Suppressor macrophage treated with lipopolysaccharide for 1 hour (primary cell): ENCODE measurements at regions not wholly inside any gene's neighbourhood (a gene's known extent, or its start where the extent isn't known, plus 50 kb on each side); places are given as distances from the start of the nearest gene placed in this dataset.

Source experiments
- DNase-seq, 3 donors: peaks; one replicate each; pipeline ENCODE4 v3.0.0-alpha.2; 2020 to 2022

- no peak for DNase-seq
Measured at GRCh38 chr2:211251016-211251415, 694.6 kb downstream of the CPS1 start.

- no peak for DNase-seq
Measured at GRCh38 chr2:211258646-211259335, 702.4 kb downstream of the CPS1 start.

- no peak for DNase-seq
Measured at GRCh38 chr2:211259831-211260476, 703.6 kb downstream of the CPS1 start.

- no peak for DNase-seq
Measured at GRCh38 chr2:211270257-211270656, 713.9 kb downstream of the CPS1 start.

- DNase-seq = no peak
Measured at GRCh38 chr2:211281430-211282073, 725.2 kb downstream of the CPS1 start.

DNA sequence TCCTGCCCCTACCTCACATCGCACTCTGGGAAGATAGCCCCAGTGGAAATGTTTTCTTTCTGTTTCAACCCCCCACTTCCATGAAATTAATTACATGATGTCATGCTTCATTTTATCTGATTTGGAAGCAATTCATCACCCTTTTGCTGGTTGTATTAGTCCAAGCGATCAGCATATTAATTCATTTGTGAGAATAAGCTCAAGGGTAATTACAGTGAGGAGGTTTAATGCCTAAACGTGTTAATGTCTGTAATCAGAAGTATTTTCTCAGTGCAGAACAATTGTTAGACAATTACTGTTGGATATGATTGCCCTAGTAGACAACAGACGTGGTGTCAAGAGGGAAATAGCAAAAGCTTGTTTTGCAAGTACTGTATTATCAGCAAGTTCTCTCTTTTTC lies 746.3 kb downstream of the CPS1 start:
- DNase-seq = no peak

DNA sequence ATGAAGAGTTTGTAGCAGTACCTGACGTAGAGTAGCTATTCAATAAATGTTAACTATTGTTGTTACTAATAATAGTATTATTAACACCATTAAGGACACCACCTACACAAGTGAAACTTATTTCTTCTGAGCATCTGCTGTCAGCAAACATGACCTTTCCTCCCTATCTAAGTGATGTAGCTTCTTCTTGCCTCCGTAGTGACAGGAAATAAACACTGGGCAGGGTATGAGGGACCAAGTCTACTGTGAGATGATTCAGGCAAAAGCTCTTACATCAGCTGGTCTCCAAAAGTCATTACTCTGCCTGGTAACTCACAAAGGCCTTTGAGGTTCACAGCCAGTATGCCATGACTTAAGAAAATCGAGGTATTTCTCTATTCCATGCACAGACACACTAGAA lies 750.5 kb downstream of the CPS1 start:
- DNase-seq = no peak
